Inferior parietal cortex (tissue), 1 donor: ENCODE measurements at regions not wholly inside any gene's neighbourhood (a gene's known extent, or its start where the extent isn't known, plus 50 kb on each side); places are given as distances from the start of the nearest gene placed in this dataset.
A peak's percentile ranks its signal among the peaks of the same experiment; 100 is the strongest.

Source experiments
- DNase-seq: peaks from one replicate; pipeline ENCODE4 v3.0.0-alpha.2; 2016; ENCODE audit errors: extremely low spot score

DNA sequence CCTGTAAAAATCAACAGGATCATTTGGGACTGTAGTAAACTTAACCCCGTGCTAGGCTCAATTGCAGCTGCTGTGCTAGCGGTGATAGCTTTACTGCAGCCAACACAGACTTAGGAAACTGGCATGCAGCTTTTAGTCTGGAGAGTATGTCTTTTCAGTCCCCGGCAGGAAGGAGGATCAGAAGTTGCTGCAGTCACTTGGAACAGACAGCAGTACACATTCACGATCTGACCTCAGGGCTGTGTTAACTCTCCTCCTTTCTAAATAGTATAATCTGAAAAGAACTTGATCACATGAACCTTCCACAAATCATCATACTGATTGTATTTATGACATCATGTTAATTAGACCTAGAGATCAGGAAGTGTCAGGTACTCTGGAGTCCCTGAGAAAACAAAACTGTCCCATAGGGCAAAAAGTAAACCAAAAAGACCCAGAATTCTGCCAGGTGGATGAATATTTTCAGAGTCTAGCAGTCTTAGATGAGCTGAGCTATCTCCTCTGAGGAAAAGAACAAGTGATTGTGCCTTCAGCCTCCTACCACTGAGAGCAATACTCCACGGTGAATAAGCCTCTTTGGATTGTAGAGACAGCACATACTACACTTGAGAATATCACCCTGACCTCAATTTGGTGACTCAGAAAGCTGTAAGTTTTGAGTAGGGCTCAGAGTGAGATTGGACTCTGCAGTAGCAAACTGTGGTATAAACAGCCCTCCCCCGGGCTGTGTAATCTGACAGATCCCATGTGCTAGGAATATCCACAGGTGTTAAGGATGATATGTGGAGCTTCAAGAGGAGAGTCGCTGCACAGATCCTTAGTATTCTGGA is 181.0 kb upstream of the GPR12 start:
- DNase-seq = no peak

- DNase-seq = no peak
Measured at GRCh38 chr13:26934096-26934495, 173.5 kb upstream of the GPR12 start.

DNA sequence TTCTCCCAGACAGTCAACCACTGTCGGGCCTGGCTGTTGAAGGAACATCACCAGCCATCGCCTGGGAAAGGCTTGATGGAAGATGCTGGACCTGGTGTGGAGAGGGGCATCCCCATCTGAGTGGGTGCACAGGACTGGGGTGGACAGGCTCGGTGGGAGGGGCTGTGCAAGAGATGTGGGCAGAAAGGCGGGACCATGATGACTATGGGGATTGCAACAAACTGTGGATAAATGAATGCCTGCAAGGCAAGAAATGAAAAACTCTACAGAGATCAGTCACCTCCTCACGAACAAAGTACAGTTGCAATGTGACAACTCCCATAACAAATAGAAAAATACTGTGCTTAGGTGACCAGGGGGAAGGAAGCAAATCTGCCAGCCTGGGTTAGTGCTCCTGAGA is 171.9 kb upstream of the GPR12 start:
- no peak for DNase-seq

- peak; percentile 93 for DNase-seq
Measured at GRCh38 chr13:26929971-26930730, 169.6 kb upstream of the GPR12 start.

- no peak for DNase-seq
Measured at GRCh38 chr13:26927511-26927910, 166.9 kb upstream of the GPR12 start.

GRCh38 chr13:26926371-26926770 is 165.8 kb upstream of the GPR12 start:
- no peak for DNase-seq

DNA sequence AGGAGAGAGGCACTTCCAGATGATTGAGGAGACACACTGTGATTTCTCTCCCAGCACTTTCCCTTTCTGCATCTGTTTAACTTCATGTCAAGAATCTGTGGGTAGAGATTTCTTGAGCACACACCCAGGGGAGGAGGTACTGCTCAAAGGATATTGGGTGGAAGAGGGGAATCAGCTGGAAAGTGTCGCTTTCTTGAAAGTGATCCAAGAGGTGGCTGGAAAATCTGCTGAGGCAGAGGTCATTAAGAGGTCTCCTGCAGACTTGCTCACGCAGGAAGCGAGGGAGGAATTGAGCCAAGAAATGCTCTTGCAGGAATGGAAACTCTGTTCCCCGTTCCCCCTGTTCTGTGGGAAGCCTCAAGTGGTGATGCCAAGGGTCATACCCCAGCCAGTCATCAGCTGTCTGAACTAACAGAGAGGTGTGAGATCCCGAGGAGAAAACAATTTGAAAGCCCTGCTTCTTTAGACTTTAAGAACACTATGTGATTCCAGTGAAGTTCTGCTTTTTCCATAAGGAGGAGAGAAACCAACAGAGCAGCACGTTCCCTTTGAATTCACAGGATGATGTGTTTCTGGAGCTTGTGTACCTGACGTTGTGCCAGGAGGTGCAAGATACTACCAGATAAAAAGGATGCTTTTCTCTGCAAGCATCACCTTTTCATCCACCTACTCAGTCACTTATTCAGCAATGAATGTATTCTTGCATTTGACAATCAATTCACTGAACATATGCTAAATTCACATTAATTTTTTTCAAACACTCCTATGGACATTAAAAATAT is 163.4 kb upstream of the GPR12 start:
- DNase-seq = no peak

DNA sequence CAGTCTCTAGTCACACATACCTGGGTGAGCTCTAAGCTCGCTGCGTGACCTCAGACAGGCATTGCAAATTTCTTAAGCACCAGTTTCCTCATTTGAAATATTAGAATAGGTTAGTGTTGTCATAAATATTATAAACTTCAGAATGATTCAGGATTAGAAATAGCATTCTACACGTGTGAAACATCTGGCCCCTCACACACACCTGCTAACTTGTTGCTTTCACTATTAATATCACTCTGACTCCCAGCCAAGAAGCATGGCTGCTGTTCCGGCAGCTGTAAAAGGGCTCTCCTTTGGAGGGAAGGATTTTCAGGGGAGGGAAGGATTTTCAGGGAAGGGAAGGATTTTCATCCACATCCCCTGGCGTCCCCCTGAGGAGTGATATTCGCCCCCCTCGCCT is 161.3 kb upstream of the GPR12 start:
- DNase-seq = no peak

DNA sequence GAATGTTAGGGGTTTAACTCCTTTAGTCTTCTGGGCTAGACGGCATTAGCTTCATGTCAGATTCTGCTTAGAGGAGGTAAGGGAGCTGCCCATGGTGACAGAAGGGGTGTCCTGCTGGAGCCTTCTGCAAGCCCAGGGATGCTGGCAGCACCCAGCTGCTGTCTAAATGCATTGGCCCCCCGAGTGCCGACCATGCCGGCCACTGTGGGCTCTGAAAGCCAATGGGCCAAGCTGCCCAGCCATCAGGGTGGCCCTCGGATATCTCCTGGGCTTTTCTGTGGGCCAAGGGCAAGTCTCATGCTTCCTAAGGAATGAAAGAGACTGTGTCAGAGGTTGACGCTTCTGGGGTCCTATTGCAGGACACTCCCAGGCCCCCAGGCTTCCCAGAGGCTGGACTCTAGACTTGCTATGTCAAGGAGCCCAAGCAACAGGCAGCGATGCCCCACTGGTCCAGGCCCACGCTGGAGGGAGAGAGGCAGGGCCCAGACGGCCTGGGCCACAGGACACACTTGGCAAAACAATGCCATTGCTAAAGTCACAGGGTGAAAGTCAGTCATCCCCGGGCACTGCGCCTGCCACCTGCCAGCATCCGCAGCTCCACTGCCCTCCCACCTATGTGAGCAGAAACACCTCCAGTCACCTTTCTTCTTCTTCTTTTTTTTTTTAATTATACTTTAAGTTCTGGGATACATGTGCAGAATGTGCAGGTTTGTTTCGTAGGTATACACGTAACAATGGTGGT is 160.2 kb upstream of the GPR12 start:
- DNase-seq = no peak

- no peak for DNase-seq
Measured at GRCh38 chr13:26919732-26920131, 159.1 kb upstream of the GPR12 start.

DNA sequence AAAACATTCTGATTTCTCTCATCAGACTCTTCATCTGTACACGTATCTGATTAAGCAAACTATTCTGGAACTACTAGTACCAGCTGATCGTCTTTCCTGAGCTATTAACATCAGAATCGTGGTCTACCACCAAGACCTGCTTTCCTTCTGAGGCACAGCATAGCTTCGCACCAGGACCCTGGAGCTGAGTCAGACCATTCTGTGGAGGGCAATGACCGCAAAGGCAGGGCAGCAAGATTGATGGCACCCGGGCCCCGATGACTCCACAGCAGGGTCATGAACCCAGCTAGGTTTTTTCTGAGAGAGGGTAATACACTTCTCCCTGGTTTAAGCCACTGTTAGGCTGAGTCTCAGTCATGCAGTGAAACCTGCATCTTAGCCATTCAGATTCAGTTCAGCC is 158.7 kb upstream of the GPR12 start:
- DNase-seq = no peak

GRCh38 chr13:26914624-26915023 is 154.0 kb upstream of the GPR12 start:
- DNase-seq = no peak

GRCh38 chr13:26914148-26914547 is 153.6 kb upstream of the GPR12 start:
- DNase-seq = no peak

- DNase-seq = peak; percentile 47
Measured at GRCh38 chr13:26910754-26911465, 150.3 kb upstream of the GPR12 start.

- no peak for DNase-seq
Measured at GRCh38 chr13:26909477-26909876, 148.9 kb upstream of the GPR12 start.

DNA sequence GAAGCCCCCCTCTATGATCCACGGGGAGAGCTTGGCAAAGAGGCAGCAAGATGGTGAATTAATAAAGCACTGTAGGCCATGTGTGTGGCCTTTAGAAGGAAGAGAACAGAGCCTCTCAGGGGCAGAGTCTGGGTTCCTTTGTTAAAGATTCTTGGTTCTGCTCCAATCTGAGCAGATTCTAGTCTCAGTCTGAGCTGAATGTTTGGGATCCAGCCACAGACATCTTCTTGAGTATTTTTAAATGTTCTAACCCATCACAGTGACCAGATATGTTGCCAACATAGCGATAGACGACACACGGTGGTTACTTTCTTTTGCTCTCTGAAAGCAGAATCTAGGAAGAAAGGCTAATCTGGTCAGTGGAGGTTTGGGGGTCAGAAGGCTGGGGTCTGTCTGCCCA is 147.5 kb upstream of the GPR12 start:
- DNase-seq = no peak

- no peak for DNase-seq
Measured at GRCh38 chr13:26899202-26899601, 138.6 kb upstream of the GPR12 start.

GRCh38 chr13:26897706-26898550 is 137.3 kb upstream of the GPR12 start:
- no peak for DNase-seq

- DNase-seq = no peak
Measured at GRCh38 chr13:26896986-26897668, 136.5 kb upstream of the GPR12 start.
